ENCODE measurements at regions not wholly inside any gene's neighbourhood (a gene's known extent, or its start where the extent isn't known, plus 50 kb on each side); places are given as distances from the start of the nearest gene placed in this dataset.

DNA sequence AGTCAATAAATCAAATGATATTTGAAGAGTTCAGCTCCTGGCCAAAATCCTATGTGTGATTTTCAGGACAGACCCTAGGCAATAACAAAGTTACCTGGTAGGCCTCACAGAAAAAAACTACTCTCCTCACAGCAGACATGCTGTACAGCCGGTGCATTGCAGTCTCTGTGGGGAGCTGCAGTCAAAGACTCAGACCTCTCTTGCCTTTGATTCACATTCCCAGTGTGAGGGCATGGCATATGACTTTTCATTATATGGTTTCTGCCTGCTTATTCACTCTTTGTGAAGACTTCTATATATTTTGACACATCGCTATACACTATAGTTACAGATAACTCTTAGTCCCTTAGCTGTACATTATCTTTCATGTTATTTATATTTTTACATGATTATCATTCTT is 2684.3 kb upstream of the PCDH20 start (continued):
- TF ChIP-seq, protein P1, sequence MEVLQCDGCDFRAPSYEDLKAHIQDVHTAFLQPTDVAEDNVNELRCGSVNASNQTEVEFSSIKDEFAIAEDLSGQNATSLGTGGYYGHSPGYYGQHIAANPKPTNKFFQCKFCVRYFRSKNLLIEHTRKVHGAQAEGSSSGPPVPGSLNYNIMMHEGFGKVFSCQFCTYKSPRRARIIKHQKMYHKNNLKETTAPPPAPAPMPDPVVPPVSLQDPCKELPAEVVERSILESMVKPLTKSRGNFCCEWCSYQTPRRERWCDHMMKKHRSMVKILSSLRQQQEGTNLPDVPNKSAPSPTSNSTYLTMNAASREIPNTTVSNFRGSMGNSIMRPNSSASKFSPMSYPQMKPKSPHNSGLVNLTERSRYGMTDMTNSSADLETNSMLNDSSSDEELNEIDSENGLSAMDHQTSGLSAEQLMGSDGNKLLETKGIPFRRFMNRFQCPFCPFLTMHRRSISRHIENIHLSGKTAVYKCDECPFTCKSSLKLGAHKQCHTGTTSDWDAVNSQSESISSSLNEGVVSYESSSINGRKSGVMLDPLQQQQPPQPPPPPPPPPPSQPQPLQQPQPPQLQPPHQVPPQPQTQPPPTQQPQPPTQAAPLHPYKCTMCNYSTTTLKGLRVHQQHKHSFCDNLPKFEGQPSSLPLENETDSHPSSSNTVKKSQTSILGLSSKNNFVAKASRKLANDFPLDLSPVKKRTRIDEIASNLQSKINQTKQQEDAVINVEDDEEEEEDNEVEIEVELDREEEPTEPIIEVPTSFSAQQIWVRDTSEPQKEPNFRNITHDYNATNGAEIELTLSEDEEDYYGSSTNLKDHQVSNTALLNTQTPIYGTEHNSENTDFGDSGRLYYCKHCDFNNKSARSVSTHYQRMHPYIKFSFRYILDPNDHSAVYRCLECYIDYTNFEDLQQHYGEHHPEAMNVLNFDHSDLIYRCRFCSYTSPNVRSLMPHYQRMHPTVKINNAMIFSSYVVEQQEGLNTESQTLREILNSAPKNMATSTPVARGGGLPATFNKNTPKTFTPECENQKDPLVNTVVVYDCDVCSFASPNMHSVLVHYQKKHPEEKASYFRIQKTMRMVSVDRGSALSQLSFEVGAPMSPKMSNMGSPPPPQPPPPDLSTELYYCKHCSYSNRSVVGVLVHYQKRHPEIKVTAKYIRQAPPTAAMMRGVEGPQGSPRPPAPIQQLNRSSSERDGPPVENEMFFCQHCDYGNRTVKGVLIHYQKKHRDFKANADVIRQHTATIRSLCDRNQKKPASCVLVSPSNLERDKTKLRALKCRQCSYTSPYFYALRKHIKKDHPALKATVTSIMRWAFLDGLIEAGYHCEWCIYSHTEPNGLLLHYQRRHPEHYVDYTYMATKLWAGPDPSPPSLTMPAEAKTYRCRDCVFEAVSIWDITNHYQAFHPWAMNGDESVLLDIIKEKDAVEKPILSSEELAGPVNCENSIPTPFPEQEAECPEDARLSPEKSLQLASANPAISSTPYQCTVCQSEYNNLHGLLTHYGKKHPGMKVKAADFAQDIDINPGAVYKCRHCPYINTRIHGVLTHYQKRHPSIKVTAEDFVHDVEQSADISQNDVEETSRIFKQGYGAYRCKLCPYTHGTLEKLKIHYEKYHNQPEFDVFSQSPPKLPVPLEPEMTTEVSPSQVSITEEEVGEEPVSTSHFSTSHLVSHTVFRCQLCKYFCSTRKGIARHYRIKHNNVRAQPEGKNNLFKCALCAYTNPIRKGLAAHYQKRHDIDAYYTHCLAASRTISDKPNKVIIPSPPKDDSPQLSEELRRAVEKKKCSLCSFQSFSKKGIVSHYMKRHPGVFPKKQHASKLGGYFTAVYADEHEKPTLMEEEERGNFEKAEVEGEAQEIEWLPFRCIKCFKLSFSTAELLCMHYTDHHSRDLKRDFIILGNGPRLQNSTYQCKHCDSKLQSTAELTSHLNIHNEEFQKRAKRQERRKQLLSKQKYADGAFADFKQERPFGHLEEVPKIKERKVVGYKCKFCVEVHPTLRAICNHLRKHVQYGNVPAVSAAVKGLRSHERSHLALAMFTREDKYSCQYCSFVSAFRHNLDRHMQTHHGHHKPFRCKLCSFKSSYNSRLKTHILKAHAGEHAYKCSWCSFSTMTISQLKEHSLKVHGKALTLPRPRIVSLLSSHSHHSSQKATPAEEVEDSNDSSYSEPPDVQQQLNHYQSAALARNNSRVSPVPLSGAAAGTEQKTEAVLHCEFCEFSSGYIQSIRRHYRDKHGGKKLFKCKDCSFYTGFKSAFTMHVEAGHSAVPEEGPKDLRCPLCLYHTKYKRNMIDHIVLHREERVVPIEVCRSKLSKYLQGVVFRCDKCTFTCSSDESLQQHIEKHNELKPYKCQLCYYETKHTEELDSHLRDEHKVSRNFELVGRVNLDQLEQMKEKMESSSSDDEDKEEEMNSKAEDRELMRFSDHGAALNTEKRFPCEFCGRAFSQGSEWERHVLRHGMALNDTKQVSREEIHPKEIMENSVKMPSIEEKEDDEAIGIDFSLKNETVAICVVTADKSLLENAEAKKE (CRISPR knock-in tag; IDR thresholded peaks at IDR 0.05): no peak

DNA sequence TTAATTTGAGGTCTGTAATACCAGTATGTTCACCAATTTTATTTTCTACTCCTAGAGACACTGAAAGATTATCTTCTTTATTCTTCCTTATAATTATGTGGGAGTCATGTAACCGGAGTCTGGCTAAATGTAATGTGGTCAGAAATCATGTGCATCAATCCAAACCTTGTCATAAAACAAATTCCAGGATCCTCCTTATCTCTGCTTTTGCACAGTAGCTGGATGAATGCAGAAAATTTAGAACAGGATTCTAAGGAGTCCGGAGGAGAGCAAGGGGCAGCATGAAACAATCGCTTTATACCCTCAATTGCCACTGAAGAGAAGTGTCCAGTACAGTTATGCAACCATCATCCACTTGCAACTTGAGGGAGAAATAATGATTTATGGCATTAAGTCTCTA is 2674.7 kb upstream of the PCDH20 start:
- no peaks in the 10 kb centered on the region for H3K27me3 ChIP-seq (ENCODE audit: insufficient read depth)
- ATAC-seq (no peak), DNase-seq (ENCODE audit: low spot score) (no peak)
- H3K4me3 Mint-ChIP-seq: no peak overlapping the region
- peaks cover 3% of the 10 kb centered on the region for H3K27me3 Mint-ChIP-seq (ENCODE audit: insufficient read depth, low read depth, poor library complexity)
- H3K36me3 Mint-ChIP-seq (ENCODE audit: low read depth): no peaks in the 10 kb centered on the region
- H3K79me2 ChIP-seq (replicated peaks; ENCODE audit: insufficient read depth): no peaks in the 10 kb centered on the region
- H3K4me2 ChIP-seq: no peak overlapping the region
- H3K9me3 Mint-ChIP-seq: no peaks in the 10 kb centered on the region
- H3K27ac Mint-ChIP-seq: no peak overlapping the region
- H3K27ac ChIP-seq (ENCODE audit: low read depth): no peak overlapping the region
- no peaks in the 10 kb centered on the region for H3K4me1 Mint-ChIP-seq
- H3K4me1 ChIP-seq (ENCODE audit: insufficient read depth): no peaks in the 10 kb centered on the region
- H4K20me1 ChIP-seq (replicated peaks; ENCODE audit: insufficient read depth): no peaks in the 10 kb centered on the region
- H3F3A ChIP-seq (replicated peaks; ENCODE audit: low read depth): no peaks in the 10 kb centered on the region
- H3K36me3 ChIP-seq (ENCODE audit: insufficient read depth): no peaks in the 10 kb centered on the region
- H3K9me2 ChIP-seq (ENCODE audit: insufficient read depth): peaks cover 4% of the 10 kb centered on the region; the same call in 1 of the 2 replicates
- H3K4me3 ChIP-seq: no peak overlapping the region
- no peak overlapping the region for H2AFZ ChIP-seq
- TF ChIP-seq, protein P2, sequence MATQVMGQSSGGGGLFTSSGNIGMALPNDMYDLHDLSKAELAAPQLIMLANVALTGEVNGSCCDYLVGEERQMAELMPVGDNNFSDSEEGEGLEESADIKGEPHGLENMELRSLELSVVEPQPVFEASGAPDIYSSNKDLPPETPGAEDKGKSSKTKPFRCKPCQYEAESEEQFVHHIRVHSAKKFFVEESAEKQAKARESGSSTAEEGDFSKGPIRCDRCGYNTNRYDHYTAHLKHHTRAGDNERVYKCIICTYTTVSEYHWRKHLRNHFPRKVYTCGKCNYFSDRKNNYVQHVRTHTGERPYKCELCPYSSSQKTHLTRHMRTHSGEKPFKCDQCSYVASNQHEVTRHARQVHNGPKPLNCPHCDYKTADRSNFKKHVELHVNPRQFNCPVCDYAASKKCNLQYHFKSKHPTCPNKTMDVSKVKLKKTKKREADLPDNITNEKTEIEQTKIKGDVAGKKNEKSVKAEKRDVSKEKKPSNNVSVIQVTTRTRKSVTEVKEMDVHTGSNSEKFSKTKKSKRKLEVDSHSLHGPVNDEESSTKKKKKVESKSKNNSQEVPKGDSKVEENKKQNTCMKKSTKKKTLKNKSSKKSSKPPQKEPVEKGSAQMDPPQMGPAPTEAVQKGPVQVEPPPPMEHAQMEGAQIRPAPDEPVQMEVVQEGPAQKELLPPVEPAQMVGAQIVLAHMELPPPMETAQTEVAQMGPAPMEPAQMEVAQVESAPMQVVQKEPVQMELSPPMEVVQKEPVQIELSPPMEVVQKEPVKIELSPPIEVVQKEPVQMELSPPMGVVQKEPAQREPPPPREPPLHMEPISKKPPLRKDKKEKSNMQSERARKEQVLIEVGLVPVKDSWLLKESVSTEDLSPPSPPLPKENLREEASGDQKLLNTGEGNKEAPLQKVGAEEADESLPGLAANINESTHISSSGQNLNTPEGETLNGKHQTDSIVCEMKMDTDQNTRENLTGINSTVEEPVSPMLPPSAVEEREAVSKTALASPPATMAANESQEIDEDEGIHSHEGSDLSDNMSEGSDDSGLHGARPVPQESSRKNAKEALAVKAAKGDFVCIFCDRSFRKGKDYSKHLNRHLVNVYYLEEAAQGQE (IDR thresholded peaks at IDR 0.05; ENCODE audit: unreplicated experiment): no peak
- TF ChIP-seq NANOG (IDR thresholded peaks at IDR 0.05; ENCODE audit: borderline replicate concordance): no peak
- no peak for TF ChIP-seq ZNF331 (CRISPR knock-in tag; IDR thresholded peaks at IDR 0.05; ENCODE audit: low read depth)
- no peak for TF ChIP-seq STAT1 (IDR thresholded peaks at IDR 0.05; ENCODE audit: unreplicated experiment)
- TF ChIP-seq, protein P3, sequence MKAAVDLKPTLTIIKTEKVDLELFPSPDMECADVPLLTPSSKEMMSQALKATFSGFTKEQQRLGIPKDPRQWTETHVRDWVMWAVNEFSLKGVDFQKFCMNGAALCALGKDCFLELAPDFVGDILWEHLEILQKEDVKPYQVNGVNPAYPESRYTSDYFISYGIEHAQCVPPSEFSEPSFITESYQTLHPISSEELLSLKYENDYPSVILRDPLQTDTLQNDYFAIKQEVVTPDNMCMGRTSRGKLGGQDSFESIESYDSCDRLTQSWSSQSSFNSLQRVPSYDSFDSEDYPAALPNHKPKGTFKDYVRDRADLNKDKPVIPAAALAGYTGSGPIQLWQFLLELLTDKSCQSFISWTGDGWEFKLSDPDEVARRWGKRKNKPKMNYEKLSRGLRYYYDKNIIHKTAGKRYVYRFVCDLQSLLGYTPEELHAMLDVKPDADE (IDR thresholded peaks at IDR 0.05): no peak
- no peak for TF ChIP-seq EZH2 (IDR thresholded peaks at IDR 0.05; ENCODE audit: low read depth, unreplicated experiment)
- TF ChIP-seq, protein P4, sequence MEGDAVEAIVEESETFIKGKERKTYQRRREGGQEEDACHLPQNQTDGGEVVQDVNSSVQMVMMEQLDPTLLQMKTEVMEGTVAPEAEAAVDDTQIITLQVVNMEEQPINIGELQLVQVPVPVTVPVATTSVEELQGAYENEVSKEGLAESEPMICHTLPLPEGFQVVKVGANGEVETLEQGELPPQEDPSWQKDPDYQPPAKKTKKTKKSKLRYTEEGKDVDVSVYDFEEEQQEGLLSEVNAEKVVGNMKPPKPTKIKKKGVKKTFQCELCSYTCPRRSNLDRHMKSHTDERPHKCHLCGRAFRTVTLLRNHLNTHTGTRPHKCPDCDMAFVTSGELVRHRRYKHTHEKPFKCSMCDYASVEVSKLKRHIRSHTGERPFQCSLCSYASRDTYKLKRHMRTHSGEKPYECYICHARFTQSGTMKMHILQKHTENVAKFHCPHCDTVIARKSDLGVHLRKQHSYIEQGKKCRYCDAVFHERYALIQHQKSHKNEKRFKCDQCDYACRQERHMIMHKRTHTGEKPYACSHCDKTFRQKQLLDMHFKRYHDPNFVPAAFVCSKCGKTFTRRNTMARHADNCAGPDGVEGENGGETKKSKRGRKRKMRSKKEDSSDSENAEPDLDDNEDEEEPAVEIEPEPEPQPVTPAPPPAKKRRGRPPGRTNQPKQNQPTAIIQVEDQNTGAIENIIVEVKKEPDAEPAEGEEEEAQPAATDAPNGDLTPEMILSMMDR (conservative IDR thresholded peaks at IDR 0.05; ENCODE audit: low read depth in 2 of 2): no peak
- no peak for TF ChIP-seq CREB1 (CRISPR knock-in tag; IDR thresholded peaks at IDR 0.05; ENCODE audit: low read depth)
- no peak for TF ChIP-seq POLR2AphosphoS5 (IDR thresholded peaks at IDR 0.05; ENCODE audit: low read depth)
- no peak for TF ChIP-seq JUNB (IDR thresholded peaks at IDR 0.05; ENCODE audit: unreplicated experiment)
- no peak for TF ChIP-seq EZH2phosphoT487 (IDR thresholded peaks at IDR 0.05; ENCODE audit: unreplicated experiment)

Measured in GM23338 (cell line).